Adrenal gland (tissue), 9 donors: ENCODE measurements at regions not wholly inside any gene's neighbourhood (a gene's known extent, or its start where the extent isn't known, plus 50 kb on each side); places are given as distances from the start of the nearest gene placed in this dataset.

Source experiments
- DNase-seq, 7 donors: peaks; one replicate each; pipeline ENCODE4 v3.0.0-alpha.2; 2019 to 2020
- H3K27ac ChIP-seq, 5 donors: fragments of 200-600 bp; sonication (generic) in 4 of 5; 1 replicate in 3 of 5; 2 replicates in 2 of 5; pipeline versions ENCODE4 v1.5.1 to v1.8.0; 2016 to 2020; ENCODE audit warnings: mild to moderate bottlenecking in 1 of 5
- H3K27me3 ChIP-seq: fragments of 200-600 bp; 2 replicates; pipeline ENCODE4 v1.8.0; 2021
- H3K36me3 ChIP-seq, 2 donors: fragments of 200-600 bp; replicated peaks in 1 of 2; 1 replicate in 1 of 2; 2 replicates in 1 of 2; pipeline versions ENCODE4 v1.5.1 to v1.8.0; 2018 to 2022
- H3K4me1 ChIP-seq, 2 donors: fragments of 200-600 bp; replicated peaks in 1 of 2; 1 replicate in 1 of 2; 2 replicates in 1 of 2; pipeline versions ENCODE4 v1.5.1 to v1.8.0; 2018 to 2021
- H3K4me3 ChIP-seq, 4 donors: fragments of 200-600 bp; sonication (generic) in 3 of 4; one replicate each; pipeline ENCODE4 v1.5.1; 2016 to 2018
- H3K9me3 ChIP-seq, 3 donors: fragments of 200-600 bp; sonication (generic) in 1 of 3; replicated peaks in 1 of 3; 1 replicate in 2 of 3; 2 replicates in 1 of 3; pipeline versions ENCODE4 v1.5.1 to v1.8.0; 2016 to 2021
- CTCF ChIP-seq, 6 experiments: fragments of 450-650 bp in 4 of 6; fragments of 200-600 bp in 2 of 6; sonication (generic) in 1 of 6; IDR thresholded peaks; 1 replicate in 5 of 6; 2 replicates in 1 of 6; pipeline versions ENCODE4 v1.5.1 to v1.8.0; 2016 to 2021; ENCODE audit warnings: antibody characterized with exemption in 6 of 6, mild to moderate bottlenecking in 2 of 6, moderate library complexity in 1 of 6
- POLR2A ChIP-seq, 2 donors: fragments of 450-650 bp; IDR thresholded peaks; one replicate each; pipeline ENCODE4 v1.6.1; 2017; ENCODE audit warnings: antibody characterized with exemption in 2 of 2, mild to moderate bottlenecking in 2 of 2, moderate library complexity in 1 of 2
- WGBS, 4 donors: extraction: QIAGEN DNeasy Blood & Tissue Kit in 2 of 4; methylation state at CpG; one replicate each; pipeline versions ENCODE4 v1.1.5 to v1.1.7; 2013 to 2017; 5-methylcytosine and 5-hydroxymethylcytosine counted together
- intact Hi-C, 2 donors: fragments of 100-400 bp; cut with DNase I; formaldehyde crosslinking; loops; one replicate each; pipeline versions ENCODE4 v1.14.1 to v1.15.0; 2022 to 2023
- donor health status: healthy with polysubstance abuse.
- donor health status: Bipolar disorder and iron deficiency.
- donor health status: DM: yes; HTN: yes; CAD: no.
- donor health status: DM: no; HTN: no; CAD: no.
- donor health status: DM: no; HTN: no; CAD: no.

GRCh38 chr2:206851521-206851920, 86.1 kb downstream of the FASTKD2 start:
- no peak overlapping the region for H3K4me3 ChIP-seq
- TF ChIP-seq POLR2A (IDR thresholded peaks at IDR 0.05) (no peak), CTCF (IDR thresholded peaks at IDR 0.05) (no peak)
- H3K27me3 ChIP-seq, result no peaks in the 10 kb centered on the region
- DNase-seq, result no peak
- H3K27ac ChIP-seq, result no peak overlapping the region
- intact Hi-C loops, result no loop called here
- no peaks in the 10 kb centered on the region for H3K9me3 ChIP-seq
- H3K36me3 ChIP-seq, result no peaks in the 10 kb centered on the region
- 95 to 100% (median 96%) methylated on average over 1 of the region's 1 CpG for WGBS, 4 donors
- H3K4me1 ChIP-seq, result no peaks in the 10 kb centered on the region

- no peaks in the 10 kb centered on the region for H3K4me1 ChIP-seq
- no peaks in the 10 kb centered on the region for H3K36me3 ChIP-seq
- WGBS, 4 donors, result 69 to 91% (median 85%) methylated on average over 4 of the region's 4 CpGs
- no peaks in the 10 kb centered on the region for H3K27me3 ChIP-seq
- no peak overlapping the region for H3K27ac ChIP-seq
- DNase-seq, result no peak
- TF ChIP-seq POLR2A (IDR thresholded peaks at IDR 0.05), result no peak
- intact Hi-C loops, result no loop called here
- no peaks in the 10 kb centered on the region for H3K9me3 ChIP-seq
- no peak overlapping the region for H3K4me3 ChIP-seq
Measured at GRCh38 chr2:206853915-206854314, 85.4 kb upstream of the CPO start.

- no peaks in the 10 kb centered on the region for H3K36me3 ChIP-seq
- DNase-seq, result no peak
- no peaks in the 10 kb centered on the region for H3K27me3 ChIP-seq
- intact Hi-C loops, result no loop called here
- 83 to 90% (median 90%) methylated on average over 10 of the region's 10 CpGs for WGBS, 4 donors
- no peaks in the 10 kb centered on the region for H3K9me3 ChIP-seq
- H3K4me1 ChIP-seq, result no peaks in the 10 kb centered on the region
- H3K4me3 ChIP-seq, result no peak overlapping the region
- no peak overlapping the region for H3K27ac ChIP-seq
- no peak for TF ChIP-seq CTCF (IDR thresholded peaks at IDR 0.05)
- no peak for TF ChIP-seq POLR2A (IDR thresholded peaks at IDR 0.05)
Measured at GRCh38 chr2:206855585-206856433, 83.5 kb upstream of the CPO start.

- no peak for TF ChIP-seq POLR2A (IDR thresholded peaks at IDR 0.05)
- DNase-seq, result no peak
- Histone ChIP-seq H3K9me3 (no peaks in the 10 kb centered on the region), H3K27ac (no peak overlapping the region), H3K36me3 (no peaks in the 10 kb centered on the region), H3K27me3 (no peaks in the 10 kb centered on the region), H3K4me1 (no peaks in the 10 kb centered on the region), H3K4me3 (no peak overlapping the region)
- intact Hi-C loops, result no loop called here
Measured at GRCh38 chr2:206856513-206856912, 82.8 kb upstream of the CPO start.

GRCh38 chr2:206858687-206859329, 80.5 kb upstream of the CPO start:
- Histone ChIP-seq H3K9me3 (no peaks in the 10 kb centered on the region), H3K27ac (no peak overlapping the region), H3K4me3 (no peak overlapping the region), H3K36me3 (no peaks in the 10 kb centered on the region), H3K27me3 (no peaks in the 10 kb centered on the region), H3K4me1 (no peaks in the 10 kb centered on the region)
- 76 to 81% (median 79%) methylated on average over 2 to 4 of the region's 4 CpGs for WGBS, 4 donors
- intact Hi-C loops, result no loop called here
- TF ChIP-seq CTCF (IDR thresholded peaks at IDR 0.05) (no peak), POLR2A (IDR thresholded peaks at IDR 0.05) (no peak)
- DNase-seq, result no peak
